MM.1S (cell line): ENCODE measurements at regions not wholly inside any gene's neighbourhood (a gene's known extent, or its start where the extent isn't known, plus 50 kb on each side); places are given as distances from the start of the nearest gene placed in this dataset.

ENCODE experiments used
- DNase-seq: peaks from one replicate; pipeline ENCODE4 v3.0.0-alpha.2; 2015
- H2AFZ ChIP-seq: fragments of 300-600 bp; sonication (generic); 2 replicates; pipeline ENCODE4 v1.6.0; 2016; ENCODE audit warnings: antibody characterized with exemption, low read length
- H3F3A ChIP-seq: fragments of 300-600 bp; sonication (generic); 2 replicates; pipeline ENCODE4 v1.6.1; 2016; ENCODE audit warnings: mild to moderate bottlenecking, antibody characterized with exemption, low read length, moderate library complexity, mixed read lengths; ENCODE audit not compliant: insufficient read depth
- H3K27ac ChIP-seq: fragments of 300-600 bp; sonication (generic); 2 replicates; pipeline ENCODE4 v1.5.1; 2016; ENCODE audit warnings: mild to moderate bottlenecking, low read length
- H3K27me3 ChIP-seq: fragments of 300-600 bp; sonication (generic); replicated peaks from 2 replicates; pipeline ENCODE4 v1.6.0; 2016; ENCODE audit warnings: low read length; ENCODE audit not compliant: insufficient read depth
- H3K36me3 ChIP-seq: fragments of 300-600 bp; sonication (generic); replicated peaks from 2 replicates; pipeline ENCODE4 v1.6.1; 2016; ENCODE audit warnings: mild to moderate bottlenecking, low read length, mixed read lengths; ENCODE audit not compliant: insufficient read depth
- H3K4me1 ChIP-seq: fragments of 300-600 bp; sonication (generic); 2 replicates; pipeline ENCODE4 v1.6.1; 2016; ENCODE audit warnings: low read length, mixed read lengths
- H3K4me2 ChIP-seq: fragments of 300-600 bp; sonication (generic); 2 replicates; pipeline ENCODE4 v1.6.0; 2016; ENCODE audit warnings: low read depth, low read length
- H3K4me3 ChIP-seq: fragments of 300-600 bp; sonication (generic); 2 replicates; pipeline ENCODE4 v1.5.1; 2016; ENCODE audit warnings: low read length, mixed read lengths
- H3K79me2 ChIP-seq: fragments of 300-600 bp; sonication (generic); 2 replicates; pipeline ENCODE4 v1.6.1; 2016; ENCODE audit warnings: mixed run types, low read length, mixed read lengths
- H3K9ac ChIP-seq: fragments of 300-600 bp; sonication (generic); 2 replicates; pipeline ENCODE4 v1.6.1; 2016; ENCODE audit warnings: low read length, mixed read lengths
- H3K9me2 ChIP-seq: fragments of 300-600 bp; sonication (generic); replicated peaks from 2 replicates; pipeline ENCODE4 v1.6.1; 2016; ENCODE audit warnings: mild to moderate bottlenecking, low read length, mixed read lengths; ENCODE audit not compliant: insufficient read depth
- H3K9me3 ChIP-seq: fragments of 300-600 bp; sonication (generic); replicated peaks from 2 replicates; pipeline ENCODE4 v1.6.1; 2016; ENCODE audit warnings: mild to moderate bottlenecking, low read length, mixed read lengths; ENCODE audit not compliant: insufficient read depth
- H4K20me1 ChIP-seq: fragments of 300-600 bp; sonication (generic); 2 replicates; pipeline ENCODE4 v1.6.1; 2016; ENCODE audit warnings: mild to moderate bottlenecking, low read length, moderate library complexity, mixed read lengths; ENCODE audit not compliant: insufficient read depth
- CTCF ChIP-seq: fragments of 300-600 bp; sonication (generic); IDR thresholded peaks from 2 replicates; pipeline ENCODE4 v1.5.1; 2016; ENCODE audit warnings: antibody characterized with exemption, low read length, mixed read lengths
- EZH2 ChIP-seq: fragments of 300-600 bp; sonication (generic); optimal IDR thresholded peaks from 2 replicates; pipeline ENCODE3; 2017; ENCODE audit warnings: low read depth, mild to moderate bottlenecking, antibody characterized with exemption, low read length, mixed read lengths
- EZH2phosphoT487 ChIP-seq: fragments of 300-600 bp; sonication (generic); IDR thresholded peaks from 2 replicates; pipeline ENCODE4 v1.6.1; 2018; ENCODE audit warnings: antibody characterized with exemption, low read length

- no peaks in the 10 kb centered on the region for H3K9me3 ChIP-seq
- H3K36me3 ChIP-seq = no peaks in the 10 kb centered on the region
- H3F3A ChIP-seq = no peaks in the 10 kb centered on the region
- H3K4me3 ChIP-seq = no peak overlapping the region
- H3K79me2 ChIP-seq = no peaks in the 10 kb centered on the region
- DNase-seq = peak; percentile 31
- H3K4me2 ChIP-seq = no peak overlapping the region
- no peaks in the 10 kb centered on the region for H3K9me2 ChIP-seq
- H3K27ac ChIP-seq = no peak overlapping the region
- no peaks in the 10 kb centered on the region for H4K20me1 ChIP-seq
- H3K27me3 ChIP-seq = no peaks in the 10 kb centered on the region
- TF ChIP-seq EZH2 = no peak
- TF ChIP-seq CTCF = peak; percentile 46
- H2AFZ ChIP-seq = no peak overlapping the region
- no peak overlapping the region for H3K9ac ChIP-seq
- H3K4me1 ChIP-seq = no peaks in the 10 kb centered on the region
Measured at GRCh38 chr13:70960841-70961443, 852.7 kb upstream of the KLHL1 start.

- Histone ChIP-seq H3K4me1 (no peaks in the 10 kb centered on the region), H3K79me2 (no peaks in the 10 kb centered on the region), H3K27me3 (no peaks in the 10 kb centered on the region), H3K36me3 (no peaks in the 10 kb centered on the region), H3K9ac (no peak overlapping the region), H3F3A (no peaks in the 10 kb centered on the region), H3K4me2 (no peak overlapping the region), H2AFZ (no peak overlapping the region), H3K27ac (no peak overlapping the region), H4K20me1 (no peaks in the 10 kb centered on the region), H3K9me3 (no peaks in the 10 kb centered on the region), H3K9me2 (no peaks in the 10 kb centered on the region), H3K4me3 (no peak overlapping the region)
- TF ChIP-seq EZH2phosphoT487 = no peak
- TF ChIP-seq EZH2 = no peak
- no peak for TF ChIP-seq CTCF
- no peak for DNase-seq
Measured at GRCh38 chr13:70959035-70959775, 851.0 kb upstream of the KLHL1 start.

GRCh38 chr13:70955887-70956286, 847.6 kb upstream of the KLHL1 start:
- Histone ChIP-seq H3K4me1 (no peaks in the 10 kb centered on the region), H3K9me3 (no peaks in the 10 kb centered on the region), H3K27me3 (no peaks in the 10 kb centered on the region), H2AFZ (no peak overlapping the region), H3K79me2 (no peaks in the 10 kb centered on the region), H3K9me2 (no peaks in the 10 kb centered on the region), H3K9ac (no peak overlapping the region), H3K4me2 (no peak overlapping the region), H4K20me1 (no peaks in the 10 kb centered on the region), H3F3A (no peaks in the 10 kb centered on the region), H3K36me3 (no peaks in the 10 kb centered on the region), H3K27ac (no peak overlapping the region), H3K4me3 (no peak overlapping the region)
- no peak for TF ChIP-seq EZH2phosphoT487
- no peak for TF ChIP-seq EZH2
- no peak for TF ChIP-seq CTCF
- DNase-seq = no peak
